ENCODE measurements at regions not wholly inside any gene's neighbourhood (a gene's known extent, or its start where the extent isn't known, plus 50 kb on each side); places are given as distances from the start of the nearest gene placed in this dataset.

DNA sequence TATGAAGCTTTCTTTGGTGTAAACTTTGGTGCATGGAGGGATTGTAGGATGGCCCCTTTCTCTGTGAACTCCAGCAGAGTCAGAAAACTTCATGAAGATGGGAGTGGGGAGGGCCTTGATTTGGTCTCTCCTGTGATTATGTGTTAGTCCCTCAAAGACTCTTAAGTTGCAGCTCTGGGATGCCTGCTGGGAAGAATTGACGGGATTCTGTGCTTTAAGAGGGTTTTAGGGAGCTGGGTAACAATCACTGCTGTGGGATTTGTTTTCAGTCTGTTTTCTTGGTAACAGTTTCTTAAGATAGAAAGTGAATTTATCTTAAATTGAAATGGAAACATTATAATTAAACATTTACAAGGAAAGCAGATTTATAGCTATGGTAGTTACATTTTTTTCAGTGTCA lies 378.1 kb downstream of the AACS start:
- intact Hi-C loops (cut with DNase I; ENCODE audit: low total_unique reads), result no loop called here
- no peaks in the 10 kb centered on the region for H3K27me3 ChIP-seq (replicated peaks in 1 of 7)
- H3K9me3 ChIP-seq, result peaks cover 0 to 28% (median 19%) of the 10 kb centered on the region in 8 donors
- 34 to 56% (median 36%) methylated on average over 1 of the region's 1 CpG for WGBS, 5 donors
- no peaks in the 10 kb centered on the region for H3K36me3 ChIP-seq
- no peak overlapping the region for H3K27ac ChIP-seq
- DNase-seq, result no peak
- H3K4me1 ChIP-seq, result no peaks in the 10 kb centered on the region
- TF ChIP-seq POLR2AphosphoS5 (IDR thresholded peaks at IDR 0.05) (no peak), POLR2A (IDR thresholded peaks at IDR 0.05) (no peak)
- TF ChIP-seq, protein P1, sequence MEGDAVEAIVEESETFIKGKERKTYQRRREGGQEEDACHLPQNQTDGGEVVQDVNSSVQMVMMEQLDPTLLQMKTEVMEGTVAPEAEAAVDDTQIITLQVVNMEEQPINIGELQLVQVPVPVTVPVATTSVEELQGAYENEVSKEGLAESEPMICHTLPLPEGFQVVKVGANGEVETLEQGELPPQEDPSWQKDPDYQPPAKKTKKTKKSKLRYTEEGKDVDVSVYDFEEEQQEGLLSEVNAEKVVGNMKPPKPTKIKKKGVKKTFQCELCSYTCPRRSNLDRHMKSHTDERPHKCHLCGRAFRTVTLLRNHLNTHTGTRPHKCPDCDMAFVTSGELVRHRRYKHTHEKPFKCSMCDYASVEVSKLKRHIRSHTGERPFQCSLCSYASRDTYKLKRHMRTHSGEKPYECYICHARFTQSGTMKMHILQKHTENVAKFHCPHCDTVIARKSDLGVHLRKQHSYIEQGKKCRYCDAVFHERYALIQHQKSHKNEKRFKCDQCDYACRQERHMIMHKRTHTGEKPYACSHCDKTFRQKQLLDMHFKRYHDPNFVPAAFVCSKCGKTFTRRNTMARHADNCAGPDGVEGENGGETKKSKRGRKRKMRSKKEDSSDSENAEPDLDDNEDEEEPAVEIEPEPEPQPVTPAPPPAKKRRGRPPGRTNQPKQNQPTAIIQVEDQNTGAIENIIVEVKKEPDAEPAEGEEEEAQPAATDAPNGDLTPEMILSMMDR (IDR thresholded peaks at IDR 0.05 in 8 of 11, conservative IDR thresholded peaks at IDR 0.05 in 3 of 11), result no peak
- no peak overlapping the region for H3K4me3 ChIP-seq

GRCh38 chr12:125451408-125451807 lies 386.2 kb downstream of the AACS start:
- Histone ChIP-seq H3K9me3 (peaks cover 0 to 45% (median 32%) of the 10 kb centered on the region in 8 donors), H3K27me3 (replicated peaks in 1 of 7) (peaks cover 0 to 9% (median 0%) of the 10 kb centered on the region in 7 donors), H3K36me3 (no peaks in the 10 kb centered on the region), H3K27ac (no peak overlapping the region), H3K4me1 (no peaks in the 10 kb centered on the region), H3K4me3 (no peak overlapping the region)
- DNase-seq, result no peak
- TF ChIP-seq POLR2A (IDR thresholded peaks at IDR 0.05) (no peak), POLR2AphosphoS5 (IDR thresholded peaks at IDR 0.05) (no peak)
- TF ChIP-seq, protein P1 (IDR thresholded peaks at IDR 0.05 in 8 of 11, conservative IDR thresholded peaks at IDR 0.05 in 3 of 11), result no peak
- WGBS, 5 donors, result 60 to 74% (median 68%) methylated on average over 2 of the region's 2 CpGs
- intact Hi-C loops (cut with DNase I; ENCODE audit: low total_unique reads), result no loop called here

DNA sequence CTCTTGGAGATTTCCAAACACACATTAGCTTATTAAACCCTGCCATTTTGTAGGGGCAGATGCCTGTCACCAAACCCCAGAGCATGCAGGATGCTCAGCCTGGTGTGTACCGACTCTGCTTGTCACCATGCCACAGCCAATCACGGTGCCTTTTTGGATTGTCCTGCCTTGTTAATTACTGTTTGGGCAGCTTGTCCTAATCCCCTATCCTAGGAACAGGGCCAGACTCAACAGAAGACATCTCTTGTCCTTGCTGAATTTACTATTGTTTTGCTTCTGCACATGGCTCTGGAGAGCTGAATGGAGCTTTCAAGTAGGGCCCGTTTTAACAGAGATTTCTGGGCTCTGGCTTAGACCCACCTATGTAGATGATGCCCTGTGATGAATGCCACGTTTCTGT lies 388.5 kb downstream of the AACS start:
- intact Hi-C loops (cut with DNase I; ENCODE audit: low total_unique reads), result no loop called here
- Histone ChIP-seq H3K4me3 (no peak overlapping the region), H3K36me3 (no peaks in the 10 kb centered on the region), H3K27me3 (replicated peaks in 1 of 7) (peaks cover 0 to 27% (median 0%) of the 10 kb centered on the region in 7 donors), H3K9me3 (peaks cover 0 to 36% (median 22%) of the 10 kb centered on the region in 8 donors), H3K4me1 (no peaks in the 10 kb centered on the region), H3K27ac (no peak overlapping the region)
- 59 to 72% (median 64%) methylated on average over 4 of the region's 4 CpGs for WGBS, 5 donors
- no peak for TF ChIP-seq POLR2A (IDR thresholded peaks at IDR 0.05)
- no peak for TF ChIP-seq POLR2AphosphoS5 (IDR thresholded peaks at IDR 0.05)
- TF ChIP-seq, protein P1 (IDR thresholded peaks at IDR 0.05 in 8 of 11, conservative IDR thresholded peaks at IDR 0.05 in 3 of 11), result no peak
- no peak for DNase-seq

DNA sequence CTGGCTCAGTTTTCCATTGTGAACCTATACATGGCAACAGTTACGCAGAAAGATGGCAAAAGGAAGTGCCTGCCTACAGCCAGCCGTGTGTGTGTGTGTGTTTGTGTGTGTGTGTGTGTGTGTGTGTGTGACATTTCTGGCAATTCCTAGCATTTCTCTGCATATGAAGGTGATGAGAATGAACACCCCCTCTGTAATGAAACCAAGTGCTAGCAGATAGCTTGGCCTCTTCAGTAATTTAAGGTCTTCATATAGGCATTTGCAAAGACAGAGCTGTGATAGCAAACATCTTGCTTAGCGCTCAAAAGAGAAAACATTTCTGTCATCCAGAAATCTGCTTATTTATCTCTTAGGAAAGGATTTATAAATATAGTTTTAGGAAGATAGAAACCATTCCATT lies 389.1 kb downstream of the AACS start:
- Histone ChIP-seq H3K36me3 (no peaks in the 10 kb centered on the region), H3K4me1 (no peaks in the 10 kb centered on the region), H3K27me3 (replicated peaks in 1 of 7) (peaks cover 0 to 27% (median 0%) of the 10 kb centered on the region in 7 donors), H3K9me3 (peaks cover 0 to 35% (median 17%) of the 10 kb centered on the region in 8 donors), H3K4me3 (no peak overlapping the region), H3K27ac (no peak overlapping the region)
- TF ChIP-seq POLR2AphosphoS5 (IDR thresholded peaks at IDR 0.05), result no peak
- TF ChIP-seq POLR2A (IDR thresholded peaks at IDR 0.05), result no peak
- TF ChIP-seq, protein P1 (IDR thresholded peaks at IDR 0.05 in 8 of 11, conservative IDR thresholded peaks at IDR 0.05 in 3 of 11), result no peak
- WGBS, 5 donors, result 48 to 58% (median 55%) methylated on average over 3 of the region's 3 CpGs
- intact Hi-C loops (cut with DNase I; ENCODE audit: low total_unique reads), result no loop called here
- no peak for DNase-seq
